Common myeloid progenitor, CD34-positive (primary cell): ENCODE measurements at regions not wholly inside any gene's neighbourhood (a gene's known extent, or its start where the extent isn't known, plus 50 kb on each side); places are given as distances from the start of the nearest gene placed in this dataset.
A peak's percentile ranks its signal among the peaks of the same experiment; 100 is the strongest.
"Not testable (repeated sequence)": the region's sequence is repeated elsewhere in the genome, so short reads cannot be mapped to it uniquely, and the experiment has no call there.

Source experiments
- CTCF ChIA-PET: fragments of 350-600 bp; sonication (Branson Sonifier 250); formaldehyde crosslinking; loops from one replicate; lab custom pipeline; 2021; ENCODE audit warnings: antibody characterized with exemption; lab: Charles Lee
- POLR2A ChIA-PET: fragments of 350-600 bp; sonication (Branson Sonifier 250); formaldehyde crosslinking; loops from one replicate; lab custom pipeline; 2021; ENCODE audit warnings: antibody characterized with exemption; lab: Charles Lee
- DNase-seq, 3 donors: peaks; one replicate each; pipeline versions ENCODE4 v3.0.0 to v3.0.0-alpha.2; 2013
- H3K27ac ChIP-seq, 2 experiments: 1 replicate in 1 of 2; 2 replicates in 1 of 2; pipeline ENCODE4 v1.7.0; 2013; ENCODE audit warnings: inconsistent platforms in 2 of 2, low read length in 2 of 2, mild to moderate bottlenecking in 2 of 2, low read depth in 1 of 2, moderate library complexity in 1 of 2; ENCODE audit not compliant: severe bottlenecking in 2 of 2, insufficient read depth in 1 of 2, poor library complexity in 1 of 2
- H3K27me3 ChIP-seq, 5 experiments: replicated peaks in 2 of 5; 1 replicate in 3 of 5; 2 replicates in 2 of 5; pipeline versions ENCODE4 v1.6.1 to v1.7.0; 2013; ENCODE audit warnings: low read length in 4 of 5, mild to moderate bottlenecking in 2 of 5, moderate library complexity in 2 of 5, inconsistent platforms in 1 of 5; ENCODE audit not compliant: insufficient read depth in 5 of 5, control insufficient read depth in 4 of 5
- H3K36me3 ChIP-seq, 4 experiments: 1 replicate in 2 of 4; 2 replicates in 2 of 4; pipeline versions ENCODE4 v1.6.1 to v1.7.0; 2013; ENCODE audit warnings: low read length in 3 of 4, control low read depth in 1 of 4, mild to moderate bottlenecking in 1 of 4; ENCODE audit not compliant: control insufficient read depth in 4 of 4, insufficient read depth in 4 of 4
- H3K4me1 ChIP-seq, 4 experiments: 1 replicate in 3 of 4; 2 replicates in 1 of 4; pipeline versions ENCODE4 v1.6.1 to v1.7.1; 2013; ENCODE audit warnings: low read length in 3 of 4, mild to moderate bottlenecking in 3 of 4, control low read depth in 1 of 4, inconsistent platforms in 1 of 4, moderate library complexity in 1 of 4; ENCODE audit not compliant: control insufficient read depth in 4 of 4, insufficient read depth in 4 of 4; ENCODE audit errors: control extremely low read depth in 1 of 4
- H3K4me3 ChIP-seq, 7 experiments: 1 replicate in 4 of 7; 2 replicates in 3 of 7; pipeline versions ENCODE4 v1.5.1 to v1.7.0; 2013; ENCODE audit warnings: mild to moderate bottlenecking in 7 of 7, low read length in 6 of 7, moderate library complexity in 6 of 7, inconsistent platforms in 2 of 7, low read depth in 2 of 7, control low read depth in 1 of 7; ENCODE audit not compliant: insufficient read depth in 4 of 7, control insufficient read depth in 1 of 7; ENCODE audit errors: extremely low read depth in 1 of 7
- H3K9me3 ChIP-seq, 5 experiments: 1 replicate in 4 of 5; 2 replicates in 1 of 5; pipeline versions ENCODE4 v1.6.1 to v1.7.1; 2013; ENCODE audit warnings: low read length in 4 of 5, mild to moderate bottlenecking in 2 of 5, inconsistent platforms in 1 of 5, low read depth in 1 of 5, moderate library complexity in 1 of 5; ENCODE audit not compliant: control insufficient read depth in 4 of 5, insufficient read depth in 2 of 5; ENCODE audit errors: control extremely low read depth in 1 of 5
- whole genome bisulfite sequencing: methylation state at CpG from one replicate; pipeline ENCODE4 v1.1.5; 2013; ENCODE audit not compliant: insufficient coverage; 5-methylcytosine and 5-hydroxymethylcytosine counted together

GRCh38 chr6:29227235-29227634 lies 56.5 kb downstream of the OR2J2 start:
- WGBS, result 88% methylated on average over 5 of the region's 5 CpGs

DNA sequence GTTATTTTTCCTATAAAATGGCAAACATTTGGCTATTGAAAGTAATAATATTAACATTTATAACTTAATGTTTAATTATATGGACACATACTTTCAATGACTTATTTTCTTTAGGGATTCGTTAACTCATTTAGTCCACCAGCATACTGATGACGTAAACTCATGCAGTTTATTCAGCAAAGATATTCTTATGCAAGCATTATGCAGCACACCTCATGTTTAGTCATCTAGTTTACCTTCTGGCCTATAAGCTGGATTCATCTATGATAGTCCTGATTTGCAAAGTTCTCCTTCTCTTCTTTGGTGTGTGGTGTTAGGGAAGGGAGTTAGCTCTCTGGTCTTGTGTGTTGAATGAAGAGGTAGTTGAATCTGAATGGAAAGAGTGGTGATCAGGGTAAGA lies 60.0 kb downstream of the OR2J2 start:
- H3K27me3 ChIP-seq, result peaks cover 0 to 9% (median 5%) of the 10 kb centered on the region in 5 experiments
- H3K4me3 ChIP-seq, result no peak overlapping the region

More at GRCh38 chr6:29227235-29227634, 56.5 kb downstream of the OR2J2 start:
- CTCF ChIA-PET, result no interaction called here
- no peaks in the 10 kb centered on the region for H3K4me1 ChIP-seq
- H3K4me3 ChIP-seq, result no peak overlapping the region
- peaks cover 0 to 17% (median 5%) of the 10 kb centered on the region in 5 experiments for H3K27me3 ChIP-seq
- POLR2A ChIA-PET, result no interaction called here
- DNase-seq, result no peak
- no peaks in the 10 kb centered on the region for H3K36me3 ChIP-seq
- H3K9me3 ChIP-seq, result peaks cover 0 to 2% (median 0%) of the 10 kb centered on the region in 5 experiments
- H3K27ac ChIP-seq, result no peak overlapping the region

GRCh38 chr6:29232725-29233124 lies 62.0 kb downstream of the OR2J2 start:
- DNase-seq, result no peak
- Histone ChIP-seq H3K9me3 (peaks cover 0 to 2% (median 0%) of the 10 kb centered on the region in 5 experiments), H3K4me1 (no peaks in the 10 kb centered on the region), H3K4me3 (no peak overlapping the region), H3K36me3 (no peaks in the 10 kb centered on the region), H3K27ac (no peak overlapping the region), H3K27me3 (peaks cover 0 to 10% (median 0%) of the 10 kb centered on the region in 5 experiments)
- POLR2A ChIA-PET, result no interaction called here
- CTCF ChIA-PET, result no interaction called here
- WGBS, result no CpG with 5 or more reads among the region's 3 CpGs

More for the DNA sequence above, 60.0 kb downstream of the OR2J2 start:
- no peaks in the 10 kb centered on the region for H3K36me3 ChIP-seq
- DNase-seq, result no peak
- H3K27ac ChIP-seq, result no peak overlapping the region
- no peaks in the 10 kb centered on the region for H3K4me1 ChIP-seq
- CTCF ChIA-PET, result no interaction called here
- 93% methylated on average over 2 of the region's 2 CpGs for WGBS
- peaks cover 0 to 2% (median 0%) of the 10 kb centered on the region in 5 experiments for H3K9me3 ChIP-seq
- POLR2A ChIA-PET, result no interaction called here

DNA sequence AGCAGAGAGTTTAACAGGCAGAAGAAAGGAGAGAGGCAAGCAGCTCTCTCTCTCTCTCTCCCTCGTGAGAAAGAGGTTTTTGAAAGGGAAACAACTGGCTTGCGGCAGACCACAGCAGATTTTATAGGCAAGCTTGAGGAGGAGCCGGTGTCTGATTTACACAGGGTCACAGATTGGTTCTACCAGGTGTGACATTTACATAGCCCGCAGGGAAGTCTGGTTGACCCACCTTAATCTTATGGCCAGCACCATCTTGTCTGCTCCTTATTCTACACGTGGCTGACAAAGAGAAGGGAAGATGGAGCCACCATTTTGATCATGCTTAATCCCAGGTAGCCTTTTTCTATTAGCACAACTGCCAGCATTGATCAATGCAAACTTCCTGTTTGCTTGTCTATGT lies 65.4 kb downstream of the OR2J2 start:
- CTCF ChIA-PET, result no interaction called here
- DNase-seq, result peak in 2 of 3 donors; percentile 16 to 19
- Histone ChIP-seq H3K36me3 (no peaks in the 10 kb centered on the region), H3K27me3 (peaks cover 0 to 4% (median 0%) of the 10 kb centered on the region in 5 experiments), H3K9me3 (no peaks in the 10 kb centered on the region), H3K4me1 (no peaks in the 10 kb centered on the region), H3K4me3 (no peak overlapping the region), H3K27ac (no peak overlapping the region)
- POLR2A ChIA-PET, result no interaction called here
- WGBS, result 64% methylated on average over 4 of the region's 5 CpGs

- ChIA-PET POLR2A (no interaction called here), CTCF (no interaction called here)
- Histone ChIP-seq H3K9me3 (no peaks in the 10 kb centered on the region), H3K27ac (no peak overlapping the region), H3K36me3 (no peaks in the 10 kb centered on the region), H3K4me3 (no peak overlapping the region), H3K4me1 (no peaks in the 10 kb centered on the region), H3K27me3 (peaks cover 0 to 4% (median 0%) of the 10 kb centered on the region in 5 experiments)
- no peak for DNase-seq
- 100% methylated on average over 1 of the region's 3 CpGs for WGBS
Observed at GRCh38 chr6:29236634-29237033, 64.9 kb upstream of the OR14J1 start.

DNA sequence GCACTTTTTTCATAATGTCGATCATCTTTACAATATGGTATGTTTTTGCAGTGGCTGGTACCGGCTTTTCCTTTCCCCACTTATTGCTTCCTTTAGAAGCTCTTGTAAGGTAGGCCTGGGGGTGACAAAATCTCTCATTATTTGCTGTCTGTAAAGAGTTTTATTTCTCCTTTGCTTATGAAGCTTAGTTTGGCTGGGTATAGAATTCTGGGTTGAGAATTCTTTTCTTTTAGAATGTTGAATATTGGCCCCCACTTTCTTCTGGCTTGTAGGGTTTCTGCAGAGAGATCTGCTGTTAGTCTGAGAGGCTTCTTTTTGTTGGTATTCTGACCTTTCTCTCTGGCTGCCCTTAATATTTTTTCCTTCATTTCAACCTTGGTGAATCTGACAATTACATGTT lies 58.5 kb upstream of the OR14J1 start:
- peaks cover 0 to 15% (median 2%) of the 10 kb centered on the region in 5 experiments for H3K9me3 ChIP-seq
- DNase-seq, H3K4me1 ChIP-seq, H3K4me3 ChIP-seq, H3K36me3 ChIP-seq, CTCF ChIA-PET, H3K27ac ChIP-seq, H3K27me3 ChIP-seq: not testable (repeated sequence)
- POLR2A ChIA-PET, result interaction anchor here (0.6 kb wide), 1 partner anchor 17 kb away, joined by 3 read pairs; no protein-coding TSS in a partner anchor
- WGBS, result no CpG with 5 or more reads among the region's 2 CpGs
